NCI-H82 treated with DMSO at 0.1 percent for 48 hours (cell line): ENCODE measurements at regions not wholly inside any gene's neighbourhood (a gene's known extent, or its start where the extent isn't known, plus 50 kb on each side); places are given as distances from the start of the nearest gene placed in this dataset.

Source experiments
- DNase-seq: peaks from one replicate; lab custom pipeline; 2025; ENCODE audit not compliant: unreplicated experiment; lab: John Stamatoyannopoulos, UW

GRCh38 chr11:8823174-8823742 is 87.7 kb upstream of the AKIP1 start:
- no peak for DNase-seq

GRCh38 chr11:8826139-8826786 is 84.7 kb upstream of the AKIP1 start:
- no peak for DNase-seq

- no peak for DNase-seq
Observed at GRCh38 chr11:8826901-8827560, 84.0 kb upstream of the AKIP1 start.

- DNase-seq: no peak
Observed at GRCh38 chr11:8828046-8828445, 82.9 kb upstream of the AKIP1 start.

GRCh38 chr11:8828580-8829361 is 82.2 kb upstream of the AKIP1 start:
- DNase-seq: no peak

- DNase-seq: no peak
Observed at GRCh38 chr11:8829556-8829955, 81.4 kb upstream of the AKIP1 start.

GRCh38 chr11:8830641-8831040 is 80.3 kb upstream of the AKIP1 start:
- peak; percentile 9 for DNase-seq

- DNase-seq: no peak
Observed at GRCh38 chr11:8831861-8832260, 79.1 kb upstream of the AKIP1 start.

- peak; percentile 89 for DNase-seq
Observed at GRCh38 chr11:8832571-8833260, 78.3 kb upstream of the AKIP1 start.

GRCh38 chr11:8833568-8834315 is 77.2 kb upstream of the AKIP1 start:
- DNase-seq: no peak

- no peak for DNase-seq
Observed at GRCh38 chr11:8834379-8834778, 76.6 kb upstream of the AKIP1 start.

GRCh38 chr11:8838248-8838647 is 72.7 kb upstream of the AKIP1 start:
- no peak for DNase-seq

- DNase-seq: no peak
Observed at GRCh38 chr11:8839306-8839956, 71.6 kb upstream of the AKIP1 start.

- DNase-seq: no peak
Observed at GRCh38 chr11:8839957-8840945, 70.7 kb upstream of the AKIP1 start.

GRCh38 chr11:8841899-8842298 is 69.1 kb upstream of the AKIP1 start:
- no peak for DNase-seq

- DNase-seq: no peak
Observed at GRCh38 chr11:8858808-8859207, 52.2 kb upstream of the AKIP1 start.
